OCI-LY3 (cell line): ENCODE measurements at regions not wholly inside any gene's neighbourhood (a gene's known extent, or its start where the extent isn't known, plus 50 kb on each side); places are given as distances from the start of the nearest gene placed in this dataset.

Source experiments
- H2AFZ ChIP-seq: fragments of 200-600, 300-600 bp; shearing (Covaris generic); 2 replicates; pipeline ENCODE4 v1.6.0; 2014; ENCODE audit warnings: antibody characterized with exemption, low read depth, low read length
- H3K27ac ChIP-seq: fragments of 200-600, 300-600 bp; sonication (generic); 2 replicates; pipeline ENCODE4 v1.5.1; 2014; ENCODE audit warnings: mild to moderate bottlenecking, low read length, moderate library complexity, mixed read lengths
- H3K27me3 ChIP-seq: fragments of 200-600, 300-600 bp; sonication (generic); 2 replicates; pipeline ENCODE4 v1.6.1; 2014; ENCODE audit warnings: low read depth, low read length, mixed read lengths
- H3K36me3 ChIP-seq: fragments of 200-600, 300-600 bp; sonication (generic); replicated peaks from 2 replicates; pipeline ENCODE3; 2014; ENCODE audit warnings: low read depth, low read length, mixed read lengths
- H3K4me1 ChIP-seq: fragments of 300-600, 200-600 bp; sonication (generic); 2 replicates; pipeline ENCODE4 v1.6.1; 2014; ENCODE audit warnings: low read length, mixed read lengths
- H3K4me2 ChIP-seq: fragments of 200-600, 300-600 bp; sonication (generic); 2 replicates; pipeline ENCODE4 v1.6.1; 2014; ENCODE audit warnings: low read length, mixed read lengths
- H3K4me3 ChIP-seq: fragments of 300-600, 200-600 bp; sonication (generic); 2 replicates; pipeline ENCODE4 v1.5.1; 2014; ENCODE audit warnings: antibody characterized with exemption, mild to moderate bottlenecking, low read length, moderate library complexity
- H3K79me2 ChIP-seq: fragments of 300-600, 200-600 bp; shearing (Covaris generic); 2 replicates; pipeline ENCODE4 v1.6.1; 2014; ENCODE audit warnings: mild to moderate bottlenecking, low read length, mixed read lengths
- H3K9ac ChIP-seq: fragments of 300-600, 200-600 bp; shearing (Covaris generic); 2 replicates; pipeline ENCODE4 v1.6.0; 2014; ENCODE audit warnings: mild to moderate bottlenecking, low read length, moderate library complexity
- H3K9me3 ChIP-seq: fragments of 200-600, 300-600 bp; shearing (Covaris generic); 2 replicates; pipeline ENCODE4 v1.6.1; 2014; ENCODE audit warnings: low read length, mixed read lengths; ENCODE audit not compliant: insufficient read depth
- H4K20me1 ChIP-seq: fragments of 200-600, 300-600 bp; sonication (generic); 2 replicates; pipeline ENCODE4 v1.6.1; 2016; ENCODE audit warnings: low read length, mixed read lengths; ENCODE audit not compliant: insufficient read depth
- CTCF ChIP-seq: fragments of 200-600, 300-600 bp; sonication (generic); IDR thresholded peaks from 2 replicates; pipeline ENCODE4 v1.5.1; 2014; ENCODE audit warnings: antibody characterized with exemption, low read length, low read depth
- EZH2phosphoT487 ChIP-seq: fragments of 200-600 bp; shearing (Covaris generic); IDR thresholded peaks from 2 replicates; pipeline ENCODE4 v1.6.1; 2018; ENCODE audit warnings: antibody characterized with exemption, mixed run types, low read depth

GRCh38 chr17:59462385-59462784 lies 103.0 kb upstream of the DHX40 start:
- Histone ChIP-seq H3K27me3 (no peaks in the 10 kb centered on the region; the same call in 1 of the 2 replicates), H3K36me3 (no peaks in the 10 kb centered on the region), H4K20me1 (no peaks in the 10 kb centered on the region), H3K4me2 (no peak overlapping the region), H3K9me3 (no peaks in the 10 kb centered on the region), H3K4me3 (no peak overlapping the region), H3K9ac (no peak overlapping the region), H3K27ac (no peak overlapping the region), H3K79me2 (no peaks in the 10 kb centered on the region), H3K4me1 (no peaks in the 10 kb centered on the region), H2AFZ (no peak overlapping the region)
- no peak for TF ChIP-seq CTCF
- no peak for TF ChIP-seq EZH2phosphoT487

- H3K27ac ChIP-seq, result no peak overlapping the region
- TF ChIP-seq EZH2phosphoT487 (no peak), CTCF (no peak)
- H2AFZ ChIP-seq, result no peak overlapping the region
Measured at GRCh38 chr17:59464246-59464645, 101.2 kb upstream of the DHX40 start.

GRCh38 chr17:59465949-59466307 lies 99.5 kb upstream of the DHX40 start:
- no peaks in the 10 kb centered on the region for H3K36me3 ChIP-seq
- no peaks in the 10 kb centered on the region for H3K4me1 ChIP-seq
- H3K9me3 ChIP-seq, result no peaks in the 10 kb centered on the region
- H3K27me3 ChIP-seq, result no peaks in the 10 kb centered on the region
- H2AFZ ChIP-seq, result no peak overlapping the region
- H4K20me1 ChIP-seq, result no peaks in the 10 kb centered on the region
- no peak overlapping the region for H3K4me3 ChIP-seq
- no peaks in the 10 kb centered on the region for H3K79me2 ChIP-seq
- H3K4me2 ChIP-seq, result no peak overlapping the region
- no peak for TF ChIP-seq EZH2phosphoT487
- no peak for TF ChIP-seq CTCF
- H3K27ac ChIP-seq, result no peak overlapping the region
- no peak overlapping the region for H3K9ac ChIP-seq

More at GRCh38 chr17:59464246-59464645, 101.2 kb upstream of the DHX40 start:
- H3K4me2 ChIP-seq, result no peak overlapping the region
- no peaks in the 10 kb centered on the region for H3K9me3 ChIP-seq
- no peaks in the 10 kb centered on the region; the same call in 1 of the 2 replicates for H3K27me3 ChIP-seq
- no peak overlapping the region for H3K9ac ChIP-seq
- no peaks in the 10 kb centered on the region for H3K79me2 ChIP-seq
- H3K36me3 ChIP-seq, result no peaks in the 10 kb centered on the region
- H3K4me1 ChIP-seq, result no peaks in the 10 kb centered on the region
- no peaks in the 10 kb centered on the region for H4K20me1 ChIP-seq
- H3K4me3 ChIP-seq, result no peak overlapping the region

- H3K4me2 ChIP-seq, result no peak overlapping the region
- no peaks in the 10 kb centered on the region for H3K27me3 ChIP-seq
- TF ChIP-seq CTCF (no peak), EZH2phosphoT487 (no peak)
- H3K9me3 ChIP-seq, result no peaks in the 10 kb centered on the region
- H3K4me3 ChIP-seq, result no peak overlapping the region
- H4K20me1 ChIP-seq, result no peaks in the 10 kb centered on the region
- H3K79me2 ChIP-seq, result no peaks in the 10 kb centered on the region
- H3K9ac ChIP-seq, result no peak overlapping the region
- H2AFZ ChIP-seq, result no peak overlapping the region
- H3K36me3 ChIP-seq, result no peaks in the 10 kb centered on the region
- no peak overlapping the region for H3K27ac ChIP-seq
- H3K4me1 ChIP-seq, result no peaks in the 10 kb centered on the region
Measured at GRCh38 chr17:59466946-59467801, 98.2 kb upstream of the DHX40 start.
